ENCODE measurements at regions not wholly inside any gene's neighbourhood (a gene's known extent, or its start where the extent isn't known, plus 50 kb on each side); places are given as distances from the start of the nearest gene placed in this dataset.
"Not testable (repeated sequence)": the region's sequence is repeated elsewhere in the genome, so short reads cannot be mapped to it uniquely, and the experiment has no call there.

- no peak for DNase-seq (ENCODE audit: extremely low read depth in 1 of 11, low read depth in 9 of 11, low spot score in 4 of 11)
Observed at GRCh38 chr17:71102777-71103176, 933.4 kb downstream of the KCNJ2 start.

GRCh38 chr17:71104225-71104624 lies 934.9 kb downstream of the KCNJ2 start:
- no peak for DNase-seq (ENCODE audit: extremely low read depth in 1 of 11, low read depth in 9 of 11, low spot score in 4 of 11)

- DNase-seq (ENCODE audit: extremely low read depth in 1 of 11, low read depth in 9 of 11, low spot score in 4 of 11) = not testable (repeated sequence)
Observed at GRCh38 chr17:71106056-71106455, 936.7 kb downstream of the KCNJ2 start.

- DNase-seq (ENCODE audit: extremely low read depth in 1 of 11, low read depth in 9 of 11, low spot score in 4 of 11) = no peak
Observed at GRCh38 chr17:71107136-71107535, 937.8 kb downstream of the KCNJ2 start.

- DNase-seq (ENCODE audit: extremely low read depth in 1 of 11, low read depth in 9 of 11, low spot score in 4 of 11) = no peak
Observed at GRCh38 chr17:71109697-71110096, 940.4 kb downstream of the KCNJ2 start.

GRCh38 chr17:71110326-71110725 lies 941.0 kb downstream of the KCNJ2 start:
- DNase-seq (ENCODE audit: extremely low read depth in 1 of 11, low read depth in 9 of 11, low spot score in 4 of 11) = no peak

- DNase-seq (ENCODE audit: extremely low read depth in 1 of 11, low read depth in 9 of 11, low spot score in 4 of 11) = no peak
Observed at GRCh38 chr17:71111460-71111859, 942.1 kb downstream of the KCNJ2 start.

GRCh38 chr17:71111934-71112333 lies 942.6 kb downstream of the KCNJ2 start:
- DNase-seq (ENCODE audit: extremely low read depth in 1 of 11, low read depth in 9 of 11, low spot score in 4 of 11) = no peak

- DNase-seq (ENCODE audit: extremely low read depth in 1 of 11, low read depth in 9 of 11, low spot score in 4 of 11) = no peak
Observed at GRCh38 chr17:71113347-71113746, 944.0 kb downstream of the KCNJ2 start.

- DNase-seq (ENCODE audit: extremely low read depth in 1 of 11, low read depth in 9 of 11, low spot score in 4 of 11) = no peak
Observed at GRCh38 chr17:71114911-71115668, 945.8 kb downstream of the KCNJ2 start.

- no peak for DNase-seq (ENCODE audit: extremely low read depth in 1 of 11, low read depth in 9 of 11, low spot score in 4 of 11)
Observed at GRCh38 chr17:71115669-71115972, 946.3 kb downstream of the KCNJ2 start.

GRCh38 chr17:71117466-71117865 lies 948.1 kb downstream of the KCNJ2 start:
- peak in 1 of 11 donors; percentile 1 for DNase-seq (ENCODE audit: extremely low read depth in 1 of 11, low read depth in 9 of 11, low spot score in 4 of 11)

GRCh38 chr17:71118039-71118438 lies 948.7 kb downstream of the KCNJ2 start:
- DNase-seq (ENCODE audit: extremely low read depth in 1 of 11, low read depth in 9 of 11, low spot score in 4 of 11) = peak in 7 of 11 donors; percentile 2 to 13 (median 7)

GRCh38 chr17:71127416-71127815 lies 958.1 kb downstream of the KCNJ2 start:
- DNase-seq (ENCODE audit: extremely low read depth in 1 of 11, low read depth in 9 of 11, low spot score in 4 of 11) = no peak

- no peak for DNase-seq (ENCODE audit: extremely low read depth in 1 of 11, low read depth in 9 of 11, low spot score in 4 of 11)
Observed at GRCh38 chr17:71142333-71142732, 973.0 kb downstream of the KCNJ2 start.

- DNase-seq (ENCODE audit: extremely low read depth in 1 of 11, low read depth in 9 of 11, low spot score in 4 of 11) = no peak
Observed at GRCh38 chr17:71145486-71145885, 975.3 kb upstream of the SOX9 start.

GRCh38 chr17:71147906-71148305 lies 972.9 kb upstream of the SOX9 start:
- no peak for DNase-seq (ENCODE audit: extremely low read depth in 1 of 11, low read depth in 9 of 11, low spot score in 4 of 11)

- no peak for DNase-seq (ENCODE audit: extremely low read depth in 1 of 11, low read depth in 9 of 11, low spot score in 4 of 11)
Observed at GRCh38 chr17:71149607-71150006, 971.2 kb upstream of the SOX9 start.

GRCh38 chr17:71157297-71157696 lies 963.5 kb upstream of the SOX9 start:
- DNase-seq (ENCODE audit: extremely low read depth in 1 of 11, low read depth in 9 of 11, low spot score in 4 of 11) = no peak

- DNase-seq (ENCODE audit: extremely low read depth in 1 of 11, low read depth in 9 of 11, low spot score in 4 of 11) = no peak
Observed at GRCh38 chr17:71158437-71158836, 962.4 kb upstream of the SOX9 start.

GRCh38 chr17:71163121-71163812 lies 957.6 kb upstream of the SOX9 start:
- DNase-seq (ENCODE audit: extremely low read depth in 1 of 11, low read depth in 9 of 11, low spot score in 4 of 11) = no peak

Measured in renal cortex interstitium (tissue), 11 donors.